HG03575 (cell line): ENCODE measurements at regions not wholly inside any gene's neighbourhood (a gene's known extent, or its start where the extent isn't known, plus 50 kb on each side); places are given as distances from the start of the nearest gene placed in this dataset.

Source experiments
- ATAC-seq: cut with Tn5 transposase; IDR thresholded peaks from one replicate; pipeline ENCODE4 v1.9.1; 2021; ENCODE audit not compliant: unreplicated experiment, insufficient number of reproducible peaks, low FRiP score; ENCODE audit errors: extremely low read depth

DNA sequence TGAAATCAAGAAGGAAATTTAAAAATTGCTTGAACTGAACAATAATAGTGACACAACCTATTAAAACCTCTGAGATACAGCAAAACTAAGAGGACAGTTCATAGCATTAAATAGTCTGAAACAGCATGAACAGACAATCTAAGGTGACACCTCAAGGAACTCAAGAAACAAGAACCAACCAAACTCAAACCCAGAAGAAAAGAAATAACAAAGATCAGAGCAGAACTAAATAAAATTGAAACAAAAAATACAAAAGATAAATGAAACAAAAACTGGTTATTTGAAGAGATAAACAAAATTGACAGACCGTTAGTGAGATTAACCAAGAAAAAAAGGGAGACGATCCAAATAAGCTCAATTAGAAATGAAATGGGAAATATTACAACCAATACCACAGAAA, 122.8 kb upstream of the TOP3B start:
- no peak for ATAC-seq

DNA sequence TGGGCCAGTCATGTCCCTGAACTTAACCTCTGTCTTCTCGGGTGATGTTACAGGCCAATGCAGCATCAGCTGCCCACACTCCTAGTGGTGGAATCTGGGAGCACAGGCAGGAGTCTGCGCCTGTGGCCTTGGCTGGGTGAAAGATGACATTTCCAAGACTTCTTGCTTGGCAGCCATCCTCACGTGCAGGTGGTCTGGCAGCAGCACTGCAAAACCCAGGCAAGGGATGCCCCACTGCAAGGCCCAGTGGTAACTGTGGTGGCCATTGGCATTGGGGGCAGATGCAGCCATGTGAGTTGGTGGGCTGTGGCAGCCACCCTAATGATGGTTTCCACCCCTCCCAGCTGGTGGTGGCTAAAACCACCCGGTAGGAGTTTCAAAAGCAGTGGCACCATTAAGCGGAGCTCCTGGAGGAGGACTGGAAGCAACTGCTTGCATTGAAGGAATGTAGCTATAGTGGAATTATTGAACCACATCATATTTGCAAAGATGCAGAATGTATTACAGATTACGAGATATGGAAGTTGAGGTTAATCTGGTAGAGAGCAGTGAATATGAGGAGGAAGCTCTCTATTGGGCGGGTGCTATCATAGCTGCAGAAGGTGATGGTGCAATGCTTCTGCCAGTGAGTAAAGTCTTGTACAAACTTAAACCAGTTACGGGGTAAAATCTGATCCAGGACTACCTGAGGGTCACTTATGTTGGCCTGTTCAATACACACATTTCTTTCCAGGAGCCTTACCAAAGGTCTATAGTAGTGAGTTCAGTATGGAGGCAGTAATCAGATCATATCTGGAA, 120.7 kb upstream of the TOP3B start:
- no peak for ATAC-seq

DNA sequence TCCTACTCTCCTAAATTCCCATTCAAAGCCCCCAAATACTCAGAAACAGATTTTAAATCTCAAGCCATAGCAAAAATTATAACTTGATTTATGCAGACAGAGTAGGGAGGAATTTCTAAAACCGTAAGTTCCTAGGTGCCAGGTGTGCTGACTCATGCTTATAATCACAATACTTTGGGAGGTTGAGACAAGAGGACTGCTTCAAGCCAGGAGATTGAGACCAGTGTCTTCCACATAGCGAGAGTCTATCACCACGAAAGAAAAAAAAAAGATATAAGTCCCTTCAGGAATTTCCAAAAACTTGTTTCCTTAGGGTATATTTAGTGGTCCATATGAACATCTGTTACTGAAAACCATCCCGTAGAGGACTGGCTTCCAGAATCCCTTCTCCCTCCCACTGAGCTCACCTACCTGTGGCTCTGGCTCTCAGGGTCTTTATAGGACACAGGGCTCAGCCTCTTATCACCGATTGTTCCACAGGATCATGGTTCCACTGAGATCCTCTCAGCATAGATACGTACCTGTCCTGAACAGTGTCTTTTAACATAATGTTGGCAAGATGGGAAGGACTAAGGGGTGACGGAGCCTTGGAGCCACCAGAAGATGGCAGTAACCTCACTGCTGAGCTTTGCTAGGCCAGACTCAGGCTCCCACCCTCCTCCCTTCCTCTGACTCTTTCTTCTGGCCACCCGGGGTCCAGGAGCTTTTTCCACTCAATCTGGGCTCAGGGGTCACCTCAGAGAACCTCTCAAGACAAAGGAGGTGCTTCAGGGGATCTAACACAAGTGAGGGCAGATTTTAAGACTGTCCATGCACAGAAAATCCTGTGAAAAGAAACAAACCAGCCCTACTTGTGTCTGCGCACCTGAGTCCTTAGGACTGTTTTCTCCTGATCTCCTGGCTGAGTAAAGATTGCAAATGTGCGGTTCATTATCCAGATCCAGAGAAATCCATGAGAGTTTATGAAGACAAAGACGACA, 117.5 kb upstream of the TOP3B start:
- no peak for ATAC-seq

DNA sequence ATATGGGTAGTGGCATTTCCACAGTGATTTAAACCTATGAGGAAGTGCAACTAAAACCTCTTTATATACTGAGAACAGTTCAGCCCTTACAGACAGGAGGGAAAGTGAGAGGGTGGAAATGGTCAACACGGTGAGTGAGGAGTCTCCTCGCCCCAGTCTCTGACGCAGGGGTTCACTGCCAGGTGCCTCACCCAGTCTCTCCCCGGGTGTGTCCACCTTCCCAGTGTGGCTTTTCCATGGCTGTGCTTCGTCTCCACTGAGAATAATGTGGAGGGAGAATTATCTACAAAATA, 116.6 kb upstream of the TOP3B start:
- no peak for ATAC-seq

DNA sequence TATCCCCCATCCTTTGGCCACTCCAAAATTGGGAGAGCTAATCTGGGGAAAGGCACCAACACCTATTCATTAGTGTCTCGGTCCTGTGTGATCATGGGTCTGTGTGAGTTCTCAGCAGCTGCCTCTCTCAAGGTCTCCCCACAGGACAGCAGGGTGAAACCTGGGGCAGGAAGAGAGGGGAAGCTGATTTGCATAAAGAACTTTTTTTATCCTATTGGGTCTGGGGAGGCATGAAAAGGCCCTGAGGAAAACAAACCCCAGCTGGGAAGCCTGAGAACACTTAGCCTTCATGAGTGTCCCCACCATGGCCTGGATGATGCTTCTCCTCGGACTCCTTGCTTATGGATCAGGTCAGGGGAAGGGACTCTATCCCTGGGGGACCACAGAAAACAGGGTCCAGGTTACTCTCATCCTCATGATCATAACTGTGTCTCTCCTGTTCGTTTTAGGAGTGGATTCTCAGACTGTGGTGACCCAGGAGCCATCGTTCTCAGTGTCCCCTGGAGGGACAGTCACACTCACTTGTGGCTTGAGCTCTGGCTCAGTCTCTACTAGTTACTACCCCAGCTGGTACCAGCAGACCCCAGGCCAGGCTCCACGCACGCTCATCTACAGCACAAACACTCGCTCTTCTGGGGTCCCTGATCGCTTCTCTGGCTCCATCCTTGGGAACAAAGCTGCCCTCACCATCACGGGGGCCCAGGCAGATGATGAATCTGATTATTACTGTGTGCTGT, 116.0 kb upstream of the TOP3B start:
- no peak for ATAC-seq

DNA sequence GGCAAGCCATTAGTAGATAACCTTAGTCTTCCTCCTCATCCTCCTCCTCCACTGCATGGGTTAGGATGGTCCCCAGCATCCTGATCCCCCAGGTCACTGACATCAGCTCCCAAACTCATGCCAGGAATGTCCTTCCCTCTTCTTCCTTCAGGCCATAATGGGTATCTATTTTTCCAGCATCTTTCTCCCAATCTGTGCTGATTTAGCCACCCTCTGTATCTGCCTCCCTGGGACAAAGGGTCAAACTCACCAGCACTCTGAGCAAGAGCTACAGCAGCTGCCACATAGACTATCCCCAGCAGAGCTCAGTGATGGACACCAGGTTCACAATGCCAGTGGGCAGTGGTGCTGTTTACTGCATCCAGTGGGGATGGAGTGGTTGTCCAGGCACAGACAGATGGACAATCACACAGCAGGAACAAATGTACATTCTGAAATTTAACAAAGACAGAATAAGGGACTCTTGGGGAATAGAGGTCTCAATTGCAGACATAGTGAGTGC, 115.2 kb upstream of the TOP3B start:
- no peak for ATAC-seq

DNA sequence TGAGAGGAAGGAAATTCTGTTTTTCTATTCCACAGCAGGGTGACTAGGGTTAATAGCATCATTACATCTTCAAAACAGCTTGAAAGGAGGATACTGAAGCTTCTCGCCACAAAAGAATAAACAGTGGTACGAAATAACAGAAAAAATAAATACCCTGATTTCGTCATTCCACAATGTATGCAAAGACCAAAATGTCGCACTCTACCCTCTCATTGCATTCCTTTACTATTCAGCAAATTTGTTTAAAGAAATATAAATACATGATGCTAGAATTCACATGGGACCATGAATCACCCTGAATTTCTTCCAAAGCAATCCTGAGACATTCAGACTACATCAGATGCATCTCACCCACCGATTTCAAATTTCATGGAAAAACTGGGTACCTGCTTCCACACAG, 112.3 kb upstream of the TOP3B start:
- ATAC-seq = no peak

DNA sequence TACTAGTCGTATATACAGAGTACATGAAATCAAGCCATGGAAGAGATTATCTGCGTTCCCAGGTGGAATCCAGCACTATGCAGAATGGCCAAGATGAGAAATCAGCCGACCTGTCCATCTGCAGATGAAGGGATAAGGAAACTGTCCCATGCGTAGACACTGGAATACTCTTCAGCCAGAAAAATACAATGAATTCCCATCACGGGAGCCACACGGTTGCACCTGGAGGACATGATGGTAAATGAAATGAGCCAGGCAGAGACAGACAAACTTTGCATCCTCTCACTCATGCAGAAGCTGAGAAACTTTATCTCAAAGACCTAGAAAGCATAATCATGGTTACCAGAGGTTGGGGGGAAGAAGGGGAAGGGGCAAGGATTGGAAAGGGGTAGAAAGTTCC, 111.9 kb upstream of the TOP3B start:
- ATAC-seq = no peak

DNA sequence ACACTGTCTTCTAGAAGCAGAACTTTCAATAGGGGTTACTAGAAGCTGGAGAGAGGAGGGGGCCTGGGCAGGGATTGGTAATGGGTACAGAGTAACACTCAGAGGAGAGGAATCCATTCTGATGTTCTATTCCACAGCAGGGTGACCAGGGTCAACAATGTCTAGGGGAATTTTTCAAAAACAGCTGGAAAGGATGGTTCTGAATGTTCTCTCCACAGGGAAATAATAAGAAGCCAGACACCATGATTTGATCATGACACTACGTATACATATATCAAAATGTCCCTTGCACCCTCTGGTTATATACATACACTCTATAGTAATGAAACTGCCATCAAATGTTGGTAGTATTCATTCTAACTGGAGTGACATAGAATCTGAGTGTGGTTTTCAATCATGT, 111.2 kb upstream of the TOP3B start:
- no peak for ATAC-seq

DNA sequence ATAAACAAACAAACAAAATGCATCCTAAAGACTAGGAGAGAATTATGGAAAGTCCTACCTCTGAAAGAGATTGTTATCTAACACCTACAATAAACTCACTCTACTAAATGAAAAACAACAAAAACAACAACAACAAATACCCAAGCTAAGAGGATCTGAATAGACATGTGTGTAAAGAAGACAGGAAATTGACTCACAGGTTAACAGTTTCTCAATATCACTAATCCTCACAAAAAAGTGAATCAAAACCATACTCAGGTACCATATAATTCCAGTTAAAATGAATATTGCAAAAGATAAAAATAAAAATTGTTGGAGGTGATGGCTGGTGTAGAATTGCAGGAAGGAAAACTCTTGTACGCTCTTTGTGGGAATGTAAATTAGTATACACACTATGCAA, 110.4 kb upstream of the TOP3B start:
- ATAC-seq = no peak

DNA sequence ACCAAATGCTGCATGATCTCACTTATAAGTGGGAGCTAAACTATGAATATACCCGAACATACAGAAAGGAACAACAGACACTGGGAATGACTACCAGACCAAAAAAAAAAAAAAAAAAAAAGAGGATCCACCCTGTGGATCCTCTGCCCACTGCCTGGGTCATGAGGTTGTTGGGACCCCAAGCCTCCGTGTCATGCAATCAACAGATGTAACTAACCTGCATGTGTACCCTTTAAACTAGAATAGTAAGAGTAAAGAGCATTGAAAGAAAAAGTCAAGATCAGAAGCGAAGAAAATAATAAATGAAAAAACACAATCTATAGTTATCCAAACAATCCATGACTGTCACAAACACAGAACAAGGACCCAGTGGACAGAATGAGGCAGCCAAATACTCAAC, 109.5 kb upstream of the TOP3B start:
- ATAC-seq = no peak

DNA sequence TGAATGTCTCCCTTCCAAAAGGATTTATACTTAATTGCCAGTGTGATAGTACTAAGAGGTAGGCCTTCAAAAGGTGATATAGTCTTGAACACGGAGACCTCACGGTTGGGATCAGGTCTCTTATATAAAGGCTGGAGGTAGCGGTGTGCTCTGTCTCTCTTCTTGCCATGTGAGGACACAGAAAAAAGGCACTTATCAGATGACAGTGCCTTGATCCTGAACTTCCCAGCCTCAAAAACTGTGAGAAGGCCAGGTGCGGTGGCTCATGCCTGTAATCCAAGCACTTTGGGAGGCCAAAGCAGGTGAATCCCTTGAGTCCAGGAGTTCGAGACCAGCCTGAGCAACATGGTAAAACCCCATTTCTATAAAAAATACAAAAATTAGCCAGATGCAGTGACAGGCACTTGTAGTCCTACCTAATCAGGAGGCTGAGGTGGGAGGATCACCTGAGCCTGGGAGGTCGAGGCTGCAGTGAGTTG, 108.9 kb upstream of the TOP3B start:
- no peak for ATAC-seq

DNA sequence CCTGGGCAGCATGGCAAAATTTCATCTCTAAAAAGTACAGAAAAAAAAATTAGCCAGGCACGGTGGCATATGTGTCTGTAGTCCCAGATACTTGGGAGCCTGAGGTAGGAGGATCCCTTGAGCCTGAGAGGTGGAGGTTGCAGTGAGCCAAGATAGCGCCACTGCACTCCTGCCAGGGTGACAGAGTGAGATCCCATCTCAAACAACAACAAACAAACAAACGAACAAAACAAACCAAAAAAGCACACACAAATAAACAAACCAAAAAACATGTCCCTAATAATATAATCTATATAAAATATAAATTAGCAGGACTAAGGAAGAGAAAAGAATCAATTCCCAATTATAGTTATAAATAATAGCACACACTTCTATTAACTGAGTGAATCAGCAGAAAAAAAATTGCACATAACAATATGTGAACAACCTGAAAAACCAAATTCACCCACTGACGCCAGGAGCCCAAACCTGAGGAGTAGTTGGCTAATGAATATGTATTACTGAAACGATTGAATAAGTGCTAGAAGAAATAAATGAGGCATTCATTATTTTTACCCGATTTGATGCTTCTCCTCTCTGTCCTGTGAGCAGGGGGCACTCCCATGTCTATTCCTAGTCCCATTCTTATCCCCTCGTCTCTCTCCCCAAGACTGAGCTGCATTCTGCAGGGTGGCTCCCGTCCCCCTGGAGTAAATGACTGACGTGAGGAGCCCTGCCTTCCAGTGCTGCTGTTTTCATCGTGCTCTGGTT, 108.2 kb upstream of the TOP3B start:
- ATAC-seq = no peak

DNA sequence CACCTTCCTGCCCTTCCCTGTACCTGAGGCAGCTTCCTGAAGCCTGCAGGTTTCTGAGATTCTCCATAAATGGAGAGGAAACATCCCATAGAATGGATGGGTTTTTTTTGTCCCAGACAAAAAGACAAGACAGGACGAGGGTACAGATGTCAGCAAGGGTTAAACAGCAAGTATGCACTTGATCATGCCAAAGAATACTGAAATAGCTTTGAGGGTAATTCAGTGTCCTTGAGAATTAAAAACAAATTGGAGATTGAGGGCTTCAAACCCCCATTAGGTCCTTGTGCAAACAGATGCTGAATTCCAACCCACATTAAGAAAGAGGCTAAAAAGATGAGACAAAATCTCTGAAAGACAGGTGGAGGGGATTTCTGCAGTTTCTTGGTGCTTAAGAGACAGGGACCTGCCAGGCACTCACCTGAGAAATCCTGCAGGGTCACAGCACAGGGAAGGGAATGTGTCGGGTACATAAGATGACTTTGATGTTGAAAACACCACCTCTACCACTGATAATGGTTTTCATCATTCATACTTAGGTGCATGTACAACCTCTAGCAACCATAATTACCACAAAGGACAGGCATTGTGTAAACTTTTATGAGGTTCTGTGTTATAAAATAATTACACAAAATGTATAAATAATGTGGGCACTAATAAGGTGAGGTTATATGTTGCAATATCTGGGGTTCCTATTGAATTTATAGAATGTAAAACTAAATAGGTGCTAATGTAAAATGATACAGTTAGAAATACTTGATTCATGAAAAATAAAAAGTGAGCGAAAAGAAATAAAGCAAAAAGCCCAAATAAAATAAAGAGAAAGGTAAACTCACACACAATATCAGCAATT, 107.1 kb upstream of the TOP3B start:
- ATAC-seq = no peak

DNA sequence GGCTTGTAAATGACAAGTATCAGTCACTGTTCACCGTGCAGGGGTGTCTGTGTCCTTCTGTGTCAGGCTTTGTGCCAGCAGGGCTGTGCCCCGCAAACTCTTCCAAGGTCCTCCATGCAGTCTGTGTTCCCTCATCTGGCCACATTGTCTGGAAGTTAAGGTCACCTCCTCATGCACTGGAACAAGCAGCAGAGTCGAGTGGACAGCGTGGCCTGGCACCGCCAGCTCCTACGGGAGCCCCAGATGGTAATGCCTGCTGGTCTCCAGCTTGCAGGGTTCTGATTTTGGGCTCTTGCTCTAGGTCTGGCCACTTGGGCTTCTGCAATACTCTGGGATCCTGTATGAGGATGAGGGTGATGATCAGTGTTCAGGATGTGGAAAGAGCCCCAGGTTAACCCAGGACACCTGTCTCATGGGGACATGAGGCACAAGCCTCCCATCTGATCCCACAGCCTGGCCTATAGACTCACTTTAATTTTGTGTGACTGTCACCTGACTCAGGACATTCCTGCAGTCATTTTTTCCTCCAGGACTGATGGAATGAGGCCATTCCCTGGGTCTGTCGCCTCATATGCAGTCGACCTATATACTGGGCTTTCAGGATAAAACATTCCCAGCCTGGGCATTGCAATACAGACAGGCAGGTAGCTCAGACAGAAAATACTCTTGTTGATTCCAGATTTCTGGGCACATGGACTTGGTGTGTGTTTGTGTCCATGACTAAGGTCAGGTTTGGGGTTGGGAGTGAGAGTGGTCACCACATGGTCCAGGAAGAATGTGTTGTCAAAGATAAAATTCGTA, 106.3 kb upstream of the TOP3B start:
- no peak for ATAC-seq

DNA sequence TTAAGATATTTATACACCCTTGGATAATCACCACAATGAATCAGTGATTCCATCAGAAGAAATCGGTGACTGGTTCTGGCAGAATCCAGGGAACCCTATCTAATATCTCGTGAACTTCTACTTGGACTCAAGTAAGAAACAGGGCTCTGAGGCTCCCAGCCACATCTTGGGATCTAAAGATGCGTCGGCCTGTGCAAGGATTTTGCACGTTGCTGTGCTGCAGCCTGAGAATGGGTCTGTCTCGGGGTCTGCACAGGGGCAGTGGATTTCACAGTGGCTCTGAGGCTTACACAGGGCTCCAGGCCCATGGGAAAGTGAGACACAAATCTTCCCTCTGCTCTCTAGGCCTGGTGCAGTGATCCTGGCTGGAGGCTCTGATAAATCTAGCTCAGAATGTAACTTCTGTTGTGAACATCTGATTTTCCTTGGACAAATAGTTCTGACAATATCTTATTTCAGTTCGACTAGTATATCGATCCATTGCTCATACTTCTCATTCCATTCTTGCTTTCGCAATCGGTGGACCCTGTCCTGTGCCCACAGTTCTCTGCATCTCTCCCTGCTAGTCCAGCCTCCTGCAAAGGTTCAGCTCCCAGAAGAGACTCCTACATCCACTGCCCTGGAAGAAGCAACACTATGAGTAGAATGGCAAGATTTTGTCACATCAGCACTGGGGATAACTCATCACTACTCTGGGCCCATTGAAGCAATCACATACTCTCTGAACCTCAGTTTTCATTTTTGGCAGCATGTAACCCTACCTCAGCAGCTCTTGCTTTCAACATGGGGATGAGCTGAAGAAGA, 105.5 kb upstream of the TOP3B start:
- ATAC-seq = no peak
